T-helper 1 cell treated with Interleukin-12 subunit alpha and Interleukin-12 subunit beta and Interleukin-4 antibody, amounts not matched to agents 30 μg/mL and 1 μg/mL, for 36 hours (primary cell): ENCODE measurements at regions not wholly inside any gene's neighbourhood (a gene's known extent, or its start where the extent isn't known, plus 50 kb on each side); places are given as distances from the start of the nearest gene placed in this dataset.
"Not testable (repeated sequence)": the region's sequence is repeated elsewhere in the genome, so short reads cannot be mapped to it uniquely, and the experiment has no call there.

Experiments
- H3K27ac Mint-ChIP-seq: one replicate; pipeline ENCODE4 v1.8.0; 2021; ENCODE audit warnings: mild to moderate bottlenecking, mixed read lengths
- H3K27me3 Mint-ChIP-seq: one replicate; pipeline ENCODE4 v1.8.0; 2021; ENCODE audit warnings: low read depth, mixed read lengths
- H3K36me3 Mint-ChIP-seq: one replicate; pipeline ENCODE4 v1.8.0; 2021; ENCODE audit warnings: low read depth, mixed read lengths
- H3K4me1 Mint-ChIP-seq: one replicate; pipeline ENCODE4 v1.8.0; 2021; ENCODE audit warnings: low read depth, mixed read lengths
- H3K4me3 Mint-ChIP-seq: one replicate; pipeline ENCODE4 v1.8.0; 2021; ENCODE audit warnings: mild to moderate bottlenecking, moderate library complexity, mixed read lengths
- H3K9me3 Mint-ChIP-seq: one replicate; pipeline ENCODE4 v1.8.0; 2021; ENCODE audit warnings: mixed read lengths

DNA sequence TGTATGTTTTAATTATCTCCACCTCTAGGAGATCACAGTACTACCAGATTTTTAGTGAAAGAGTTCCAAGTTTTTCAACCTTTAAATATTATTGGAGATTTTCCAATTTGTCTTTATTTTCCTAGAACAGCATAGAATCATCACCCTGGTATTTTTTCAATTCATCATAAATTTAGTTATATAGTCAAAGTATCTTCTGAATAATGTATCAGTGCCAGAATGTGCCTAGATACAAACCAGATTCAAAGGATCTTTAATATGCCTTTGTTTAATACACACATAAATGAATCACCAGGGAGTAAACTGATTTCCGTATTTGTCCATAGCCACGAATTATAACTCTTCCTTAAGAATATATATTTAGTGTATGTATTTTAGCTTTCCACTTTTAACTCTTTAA lies 1373.1 kb downstream of the STIM2 start:
- no peaks in the 10 kb centered on the region for H3K9me3 Mint-ChIP-seq
- no peak overlapping the region for H3K27ac Mint-ChIP-seq
- H3K4me3 Mint-ChIP-seq: no peak overlapping the region
- H3K4me1 Mint-ChIP-seq: no peaks in the 10 kb centered on the region
- H3K36me3 Mint-ChIP-seq: no peaks in the 10 kb centered on the region
- no peaks in the 10 kb centered on the region for H3K27me3 Mint-ChIP-seq

DNA sequence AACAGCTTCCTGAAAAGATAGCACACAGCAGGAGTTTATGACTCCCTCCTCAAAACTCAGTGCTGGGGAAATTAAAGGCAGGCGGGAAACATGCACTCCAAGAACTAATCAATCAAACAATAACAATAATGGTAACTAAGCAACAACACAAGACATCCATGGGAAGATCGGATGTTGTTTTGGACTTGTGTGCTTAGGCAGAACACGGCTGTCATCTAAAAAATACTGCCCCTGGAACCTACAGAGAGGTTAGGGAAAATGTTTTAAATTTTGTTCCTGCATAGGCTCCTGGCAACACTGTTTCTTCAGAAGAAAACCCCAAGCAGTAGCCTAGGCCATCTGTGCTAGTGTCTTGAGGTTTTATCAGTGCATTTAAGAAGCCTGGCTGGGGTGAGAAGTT lies 1378.2 kb downstream of the STIM2 start:
- Mint-ChIP-seq H3K4me1 (no peaks in the 10 kb centered on the region), H3K9me3 (no peaks in the 10 kb centered on the region), H3K36me3 (no peaks in the 10 kb centered on the region), H3K27ac (no peak overlapping the region), H3K4me3 (no peak overlapping the region), H3K27me3 (no peaks in the 10 kb centered on the region)

DNA sequence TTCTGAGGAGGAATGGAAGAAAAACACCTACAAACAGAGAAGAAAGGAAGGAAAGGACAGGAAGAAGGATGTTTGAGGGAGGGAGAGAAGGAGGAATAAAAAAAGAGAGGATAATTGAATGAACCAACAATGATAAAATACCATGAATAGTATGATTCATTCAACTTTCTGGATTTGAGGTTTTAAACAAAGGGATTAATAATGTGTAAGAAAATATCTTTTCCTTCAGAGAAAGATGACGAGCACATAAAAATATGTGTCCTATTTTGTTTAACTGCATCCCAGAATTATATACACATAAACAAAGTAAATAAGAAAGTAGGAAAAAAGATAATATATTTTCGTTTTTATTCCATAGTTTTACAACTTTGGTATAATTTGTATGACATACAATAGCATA lies 1380.4 kb downstream of the STIM2 start:
- H3K36me3 Mint-ChIP-seq: no peaks in the 10 kb centered on the region
- no peak overlapping the region for H3K27ac Mint-ChIP-seq
- H3K4me1 Mint-ChIP-seq: no peaks in the 10 kb centered on the region
- no peak overlapping the region for H3K4me3 Mint-ChIP-seq
- peaks cover 3% of the 10 kb centered on the region for H3K9me3 Mint-ChIP-seq
- H3K27me3 Mint-ChIP-seq: no peaks in the 10 kb centered on the region

DNA sequence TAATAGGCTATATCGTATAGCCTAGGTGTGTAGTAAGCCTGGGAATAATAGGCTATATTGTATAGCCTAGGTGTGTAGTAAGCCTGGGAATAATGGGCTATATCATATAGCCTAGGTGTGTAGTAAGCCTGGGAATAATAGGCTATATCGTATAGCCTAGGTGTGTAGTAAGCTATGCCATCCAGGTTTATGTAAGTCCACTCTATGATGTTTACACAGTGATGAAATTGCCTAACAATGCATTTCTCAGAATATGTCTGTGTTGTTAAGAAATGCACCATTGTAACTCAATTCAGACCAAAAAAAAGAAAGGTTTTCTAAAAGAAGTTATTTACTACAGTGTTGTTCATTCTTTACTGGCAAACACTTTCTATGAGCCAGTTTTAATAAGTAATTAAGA lies 1387.2 kb downstream of the STIM2 start:
- Mint-ChIP-seq H3K9me3 (peaks cover 8% of the 10 kb centered on the region), H3K27ac (no peak overlapping the region), H3K27me3 (no peaks in the 10 kb centered on the region), H3K36me3 (no peaks in the 10 kb centered on the region), H3K4me1 (no peaks in the 10 kb centered on the region), H3K4me3 (no peak overlapping the region)

DNA sequence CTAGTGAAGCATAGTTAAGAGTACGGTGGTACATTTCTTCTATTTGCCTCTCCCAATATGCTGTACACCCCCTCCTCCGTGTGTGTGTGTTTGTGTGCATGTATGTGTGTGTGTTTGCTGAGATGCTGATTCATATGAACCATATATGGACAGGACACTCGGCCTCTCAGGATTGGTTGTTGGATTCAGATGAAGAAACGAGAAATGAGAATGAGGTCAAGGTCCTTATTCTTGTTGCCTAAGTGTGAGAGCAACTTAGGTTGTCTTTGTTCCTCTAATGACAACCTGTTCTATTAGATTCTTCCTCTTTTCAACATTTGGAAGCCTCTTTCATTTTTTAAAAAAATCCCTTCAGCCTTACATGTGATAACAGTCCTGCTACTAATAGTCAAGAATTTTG lies 1387.6 kb downstream of the STIM2 start:
- Mint-ChIP-seq H3K4me3 (no peak overlapping the region), H3K4me1 (no peaks in the 10 kb centered on the region), H3K27ac (no peak overlapping the region), H3K27me3 (no peaks in the 10 kb centered on the region), H3K9me3 (peaks cover 8% of the 10 kb centered on the region), H3K36me3 (no peaks in the 10 kb centered on the region)

DNA sequence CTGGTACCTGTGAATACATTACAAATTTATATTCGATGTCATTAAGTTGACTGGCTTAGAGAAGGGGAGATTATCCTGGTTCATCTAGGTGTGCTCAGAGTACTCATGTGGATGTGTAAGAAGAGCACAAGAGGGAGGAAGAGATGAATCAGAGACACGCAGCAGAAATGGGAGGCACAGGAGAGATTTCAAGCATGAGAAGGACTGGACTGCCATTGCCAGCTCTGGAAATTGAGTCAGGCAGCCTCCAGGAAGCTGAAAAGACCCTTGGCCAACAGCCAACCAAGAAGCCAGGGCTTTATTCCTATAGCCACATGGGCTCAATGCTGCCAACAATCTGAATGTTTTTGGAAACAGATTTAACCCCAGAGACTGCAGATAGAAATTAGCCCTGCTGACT lies 1390.0 kb downstream of the STIM2 start:
- Mint-ChIP-seq H3K27ac (no peak overlapping the region), H3K4me1 (no peaks in the 10 kb centered on the region), H3K36me3 (no peaks in the 10 kb centered on the region), H3K9me3 (peaks cover 10% of the 10 kb centered on the region), H3K4me3 (no peak overlapping the region), H3K27me3 (no peaks in the 10 kb centered on the region)

DNA sequence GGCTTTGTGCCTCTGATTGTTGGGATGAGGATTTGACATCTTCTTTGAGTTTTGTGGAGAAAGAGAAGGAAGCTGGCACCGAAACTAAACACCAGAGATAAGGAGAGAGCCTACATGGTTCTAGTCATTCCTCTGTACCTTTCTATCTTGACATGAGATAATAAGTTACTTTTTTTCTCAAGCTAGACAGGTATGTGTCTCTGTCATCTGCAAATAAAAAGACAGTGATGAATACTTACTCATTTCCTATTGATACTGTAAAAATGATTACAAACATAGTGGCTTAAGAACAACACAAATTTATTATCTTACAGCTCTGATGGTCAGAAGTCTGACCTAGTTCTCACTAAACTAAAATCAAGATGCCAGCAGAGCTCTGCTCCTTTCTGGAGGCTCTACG lies 1391.2 kb downstream of the STIM2 start:
- Mint-ChIP-seq H3K36me3 (no peaks in the 10 kb centered on the region), H3K4me3 (no peak overlapping the region), H3K27me3 (no peaks in the 10 kb centered on the region), H3K27ac (no peak overlapping the region), H3K4me1 (no peaks in the 10 kb centered on the region), H3K9me3 (peaks cover 19% of the 10 kb centered on the region)

DNA sequence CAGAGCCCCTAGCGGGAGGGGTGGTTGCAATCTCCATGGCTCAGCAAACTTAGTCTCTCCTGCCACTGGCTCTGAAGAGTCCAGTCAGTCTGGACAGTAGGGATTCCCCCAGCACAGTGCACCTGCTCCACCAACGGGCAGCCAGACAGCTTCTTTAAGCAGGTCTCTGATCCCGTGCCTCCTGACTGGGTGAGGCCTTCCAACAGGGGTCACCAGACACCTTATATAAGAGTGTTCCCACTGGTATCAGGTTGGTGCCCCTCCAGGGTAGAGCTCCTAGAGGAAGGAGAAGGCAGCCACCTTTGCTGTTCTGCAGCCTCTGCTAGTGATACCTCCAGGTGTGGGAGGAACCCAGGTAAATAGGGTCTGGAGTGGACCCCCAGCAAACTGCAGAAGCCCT lies 1393.4 kb downstream of the STIM2 start:
- peaks cover 19% of the 10 kb centered on the region for H3K9me3 Mint-ChIP-seq
- no peaks in the 10 kb centered on the region for H3K27me3 Mint-ChIP-seq
- no peak overlapping the region for H3K27ac Mint-ChIP-seq
- H3K36me3 Mint-ChIP-seq: no peaks in the 10 kb centered on the region
- H3K4me1 Mint-ChIP-seq: no peaks in the 10 kb centered on the region
- no peak overlapping the region for H3K4me3 Mint-ChIP-seq

DNA sequence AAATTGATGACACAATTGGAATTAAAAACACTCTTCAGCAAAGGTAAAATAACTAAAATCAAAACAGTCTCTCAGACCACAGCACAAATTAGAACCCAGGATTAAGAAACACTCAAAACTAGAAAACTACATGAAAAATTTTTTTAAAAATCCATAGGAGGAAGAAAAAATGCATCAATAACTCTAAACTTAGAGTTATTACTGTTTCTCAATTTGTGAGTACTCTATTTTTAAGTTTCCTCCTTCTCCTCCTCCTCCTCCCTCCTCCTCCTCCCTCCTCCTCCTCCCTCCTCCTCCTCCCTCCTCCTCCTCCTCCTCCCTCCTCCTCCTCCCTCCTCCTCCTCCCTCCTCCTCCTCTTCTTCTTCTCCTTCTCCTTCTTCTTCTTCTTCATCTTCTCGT lies 1395.7 kb downstream of the STIM2 start:
- H3K4me1 Mint-ChIP-seq: no peaks in the 10 kb centered on the region
- no peaks in the 10 kb centered on the region for H3K36me3 Mint-ChIP-seq
- peaks cover 22% of the 10 kb centered on the region for H3K9me3 Mint-ChIP-seq
- H3K27me3 Mint-ChIP-seq: no peaks in the 10 kb centered on the region
- H3K27ac Mint-ChIP-seq: no peak overlapping the region
- H3K4me3 Mint-ChIP-seq: no peak overlapping the region

DNA sequence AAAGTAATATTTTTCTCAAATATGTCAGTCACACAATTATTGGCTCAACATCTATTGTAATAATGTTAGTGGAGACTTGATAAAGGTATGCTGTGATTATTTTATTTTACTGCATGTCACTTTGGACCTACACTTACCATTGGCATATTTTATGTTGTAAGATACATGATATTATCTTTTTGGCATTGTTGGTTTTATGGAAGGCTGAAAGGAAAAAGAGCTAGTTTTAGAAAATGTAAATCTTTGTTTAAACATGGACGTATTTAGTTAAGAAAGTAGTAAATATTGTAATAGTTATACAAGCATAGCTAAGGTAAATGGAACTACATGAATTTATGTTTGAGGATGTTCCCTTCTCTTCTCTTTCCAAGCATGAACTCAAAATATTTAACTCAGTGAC lies 1399.3 kb downstream of the STIM2 start:
- no peaks in the 10 kb centered on the region for H3K27me3 Mint-ChIP-seq
- no peaks in the 10 kb centered on the region for H3K4me1 Mint-ChIP-seq
- no peaks in the 10 kb centered on the region for H3K36me3 Mint-ChIP-seq
- peaks cover 14% of the 10 kb centered on the region for H3K9me3 Mint-ChIP-seq
- no peak overlapping the region for H3K27ac Mint-ChIP-seq
- H3K4me3 Mint-ChIP-seq: no peak overlapping the region

DNA sequence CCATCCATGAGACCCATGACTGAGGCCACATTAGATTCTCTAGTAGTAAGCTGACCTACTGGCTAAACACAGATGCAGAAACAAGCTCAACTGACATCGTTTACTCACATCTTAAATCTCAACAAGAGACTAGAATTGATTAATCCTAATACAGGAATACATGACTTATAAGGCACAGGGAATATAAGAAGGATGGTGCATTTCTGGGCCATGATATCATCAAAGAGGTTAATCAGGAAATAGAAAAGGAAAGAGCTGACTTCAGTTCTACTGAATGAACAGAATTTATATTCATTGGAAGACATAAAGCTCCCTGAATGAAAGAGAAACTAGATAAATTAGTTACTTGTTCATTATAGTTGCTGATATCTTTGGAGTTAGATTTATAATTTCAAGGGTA lies 1406.5 kb downstream of the STIM2 start:
- Mint-ChIP-seq H3K4me3 (no peak overlapping the region), H3K27ac (no peak overlapping the region), H3K4me1 (no peaks in the 10 kb centered on the region), H3K9me3 (peaks cover 3% of the 10 kb centered on the region), H3K36me3 (no peaks in the 10 kb centered on the region), H3K27me3 (no peaks in the 10 kb centered on the region)

DNA sequence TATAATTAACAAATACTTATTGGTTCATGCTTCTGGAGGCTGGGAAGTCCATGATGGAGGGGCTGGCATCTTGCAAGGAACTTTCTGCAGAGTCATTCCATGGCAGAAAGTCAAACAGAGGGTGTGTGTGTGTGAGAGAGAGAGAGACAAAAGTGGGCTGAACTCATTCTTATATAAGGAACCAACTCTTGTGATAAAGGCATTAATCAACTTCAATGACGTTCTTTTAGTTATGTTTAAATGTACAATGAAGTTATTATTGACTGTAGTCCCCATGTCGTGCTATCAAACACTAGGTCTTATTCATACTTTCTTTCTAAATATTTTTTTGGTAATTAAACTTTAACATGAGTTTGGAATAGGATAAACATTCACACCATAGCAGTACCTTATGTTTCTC lies 1408.8 kb downstream of the STIM2 start:
- Mint-ChIP-seq H3K4me1 (no peaks in the 10 kb centered on the region), H3K36me3 (no peaks in the 10 kb centered on the region), H3K4me3 (no peak overlapping the region), H3K27me3 (no peaks in the 10 kb centered on the region), H3K27ac (no peak overlapping the region), H3K9me3 (peaks cover 3% of the 10 kb centered on the region)

DNA sequence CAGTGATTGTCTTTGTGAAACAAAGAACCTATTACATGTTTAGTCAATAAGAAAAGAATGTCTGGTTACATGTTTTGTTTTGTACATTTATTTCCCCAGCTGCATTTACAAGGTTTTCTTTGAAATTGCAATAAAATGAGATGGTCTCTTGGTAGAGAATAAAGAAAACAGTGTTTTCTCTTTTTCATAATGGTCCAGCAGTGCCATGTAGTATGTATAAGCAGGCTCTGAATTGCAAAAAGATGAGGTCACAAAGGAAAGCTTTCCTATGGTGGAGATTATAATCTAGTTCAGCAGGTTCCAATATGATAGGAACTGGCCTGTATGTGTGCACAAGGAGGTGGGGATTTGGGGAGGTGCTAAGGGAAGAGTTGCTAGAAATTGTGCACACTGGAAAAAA lies 1417.3 kb downstream of the STIM2 start:
- H3K9me3 Mint-ChIP-seq: peaks cover 15% of the 10 kb centered on the region
- no peak overlapping the region for H3K4me3 Mint-ChIP-seq
- no peak overlapping the region for H3K27ac Mint-ChIP-seq
- no peaks in the 10 kb centered on the region for H3K36me3 Mint-ChIP-seq
- no peaks in the 10 kb centered on the region for H3K4me1 Mint-ChIP-seq
- H3K27me3 Mint-ChIP-seq: no peaks in the 10 kb centered on the region

DNA sequence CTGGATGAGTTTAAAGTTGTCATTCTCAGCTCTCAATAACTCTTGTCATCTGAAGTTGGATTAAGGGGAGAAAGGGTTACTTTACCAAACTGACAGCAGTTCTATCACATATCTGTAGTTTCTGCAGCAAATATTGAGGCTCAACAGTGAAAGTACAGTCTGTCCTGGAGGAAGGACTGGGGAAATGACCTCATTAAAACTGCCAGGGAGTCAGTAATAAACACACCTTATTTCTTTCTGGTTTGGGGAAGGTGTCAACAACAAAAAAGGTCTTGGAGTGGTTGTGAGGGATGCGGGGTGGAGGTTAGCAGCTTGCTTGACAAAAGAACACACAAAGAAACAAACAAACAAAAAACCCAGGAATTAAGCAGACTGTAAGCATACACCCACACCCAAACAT lies 1418.0 kb downstream of the STIM2 start:
- H3K4me3 Mint-ChIP-seq: no peak overlapping the region
- no peak overlapping the region for H3K27ac Mint-ChIP-seq
- no peaks in the 10 kb centered on the region for H3K4me1 Mint-ChIP-seq
- H3K36me3 Mint-ChIP-seq: no peaks in the 10 kb centered on the region
- no peaks in the 10 kb centered on the region for H3K27me3 Mint-ChIP-seq
- H3K9me3 Mint-ChIP-seq: peaks cover 21% of the 10 kb centered on the region

DNA sequence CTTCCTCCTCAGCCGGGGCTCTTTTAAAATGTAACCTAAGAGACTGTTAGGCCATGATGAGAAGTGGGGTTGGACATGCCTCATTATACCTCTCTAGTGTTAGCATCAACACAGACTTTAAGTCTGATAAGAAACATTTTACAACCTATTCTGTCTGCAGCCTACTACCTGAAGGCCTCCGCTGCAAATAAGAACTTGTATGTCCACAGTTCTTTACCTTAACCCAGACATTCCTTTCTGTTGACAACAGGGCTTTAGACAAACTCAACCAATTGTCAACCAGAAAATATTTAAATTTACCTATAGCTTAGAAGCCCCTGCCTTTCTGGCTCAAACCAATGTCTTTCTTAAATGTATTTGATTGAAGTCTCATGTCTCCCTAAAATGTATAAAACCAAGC lies 1418.6 kb downstream of the STIM2 start:
- Mint-ChIP-seq H3K27ac (no peak overlapping the region), H3K4me3 (no peak overlapping the region), H3K9me3 (peaks cover 22% of the 10 kb centered on the region), H3K27me3 (no peaks in the 10 kb centered on the region), H3K36me3 (no peaks in the 10 kb centered on the region), H3K4me1 (no peaks in the 10 kb centered on the region)

DNA sequence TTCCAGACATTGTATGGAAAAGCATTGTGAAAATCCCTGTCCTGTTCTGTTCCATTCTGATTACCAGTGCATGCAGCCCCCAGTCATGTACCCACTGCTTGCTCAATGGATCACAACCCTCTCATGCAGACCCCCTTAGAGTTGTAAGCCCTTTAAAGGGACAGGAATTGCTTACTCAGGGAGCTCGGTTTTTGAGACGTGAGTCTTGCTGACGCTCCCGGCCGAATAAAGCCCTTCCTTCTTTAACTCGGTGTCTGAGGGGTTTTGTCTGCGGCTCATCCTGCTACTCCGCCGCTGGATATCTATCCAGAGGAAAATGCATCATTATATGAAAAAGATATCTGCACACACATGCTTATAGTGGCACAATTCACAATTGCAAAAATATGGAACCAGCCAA lies 1425.6 kb downstream of the STIM2 start:
- not testable (repeated sequence) for H3K27ac Mint-ChIP-seq, H3K36me3 Mint-ChIP-seq, H3K4me3 Mint-ChIP-seq, H3K27me3 Mint-ChIP-seq, H3K4me1 Mint-ChIP-seq
- H3K9me3 Mint-ChIP-seq: peaks cover 34% of the 10 kb centered on the region
